B cell (primary cell): ENCODE measurements at regions not wholly inside any gene's neighbourhood (a gene's known extent, or its start where the extent isn't known, plus 50 kb on each side); places are given as distances from the start of the nearest gene placed in this dataset.

Experiments
- ATAC-seq: fragments of 200-7000 bp; cut with Tn5 transposase; one replicate; pipeline ENCODE4 v1.10.0; 2021; ENCODE audit warnings: low read depth, mild to moderate bottlenecking, moderate number of reproducible peaks, moderate library complexity
- CTCF ChIA-PET: fragments of 350-600 bp; sonication (Branson Sonifier 250); formaldehyde crosslinking; loops from one replicate; lab custom pipeline; 2021; ENCODE audit warnings: antibody characterized with exemption, inconsistent platforms; lab: Charles Lee
- POLR2A ChIA-PET: fragments of 350-600 bp; sonication (Branson Sonifier 250); formaldehyde crosslinking; loops from one replicate; lab custom pipeline; 2021; ENCODE audit warnings: antibody characterized with exemption; lab: Charles Lee
- DNase-seq: peaks from one replicate; pipeline ENCODE4 v3.0.0; 2013
- H2AFZ ChIP-seq: 2 replicates; pipeline ENCODE4 v1.6.1; 2012; ENCODE audit warnings: mild to moderate bottlenecking, low read depth, low read length; ENCODE audit not compliant: insufficient read depth, poor library complexity, severe bottlenecking
- H3K27ac ChIP-seq, 2 donors: 1 replicate in 1 of 2; 2 replicates in 1 of 2; pipeline ENCODE4 v1.5.1; 2012 to 2013; ENCODE audit warnings: low read length in 2 of 2, mild to moderate bottlenecking in 2 of 2, moderate library complexity in 1 of 2
- H3K27me3 ChIP-seq, 4 experiments: fragments of 200-600 bp in 1 of 4; sonication (generic) in 1 of 4; replicated peaks in 1 of 4; 1 replicate in 2 of 4; 2 replicates in 2 of 4; pipeline versions ENCODE4 v1.6.1 to v1.7.0; 2013 to 2016; ENCODE audit warnings: low read length in 3 of 4, mild to moderate bottlenecking in 2 of 4, mixed read lengths in 1 of 4, moderate library complexity in 1 of 4; ENCODE audit not compliant: insufficient read depth in 4 of 4, control insufficient read depth in 3 of 4; ENCODE audit errors: control extremely low read depth in 1 of 4
- H3K36me3 ChIP-seq, 2 experiments: replicated peaks in 1 of 2; 1 replicate in 1 of 2; 2 replicates in 1 of 2; pipeline versions ENCODE4 v1.6.1 to v1.7.1; 2013; ENCODE audit warnings: low read length in 1 of 2; ENCODE audit not compliant: insufficient read depth in 2 of 2, control insufficient read depth in 1 of 2; ENCODE audit errors: control extremely low read depth in 1 of 2, extremely low read depth in 1 of 2
- H3K4me1 ChIP-seq, 2 donors: fragments of 200-600 bp in 1 of 2; sonication (generic) in 1 of 2; 1 replicate in 1 of 2; 2 replicates in 1 of 2; pipeline versions ENCODE4 v1.5.1 to v1.6.1; 2013 to 2017; ENCODE audit warnings: low read length in 2 of 2; ENCODE audit not compliant: control insufficient read depth in 2 of 2, insufficient read depth in 2 of 2
- H3K4me2 ChIP-seq: replicated peaks from 2 replicates; pipeline ENCODE3; 2012; ENCODE audit warnings: mild to moderate bottlenecking, low read depth, low read length; ENCODE audit not compliant: poor library complexity, severe bottlenecking
- H3K4me3 ChIP-seq, 5 experiments: fragments of 200-600 bp in 1 of 5; sonication (generic) in 1 of 5; 1 replicate in 3 of 5; 2 replicates in 2 of 5; pipeline versions ENCODE4 v1.5.1 to v1.7.0; 2011 to 2016; ENCODE audit warnings: low read length in 4 of 5, mild to moderate bottlenecking in 4 of 5, low read depth in 2 of 5, control low read depth in 1 of 5, moderate library complexity in 1 of 5; ENCODE audit not compliant: insufficient read depth in 1 of 5; ENCODE audit errors: control extremely low read depth in 1 of 5, extremely low read depth in 1 of 5
- H3K79me2 ChIP-seq: fragments of 200-600 bp; sonication (generic); one replicate; pipeline ENCODE4 v1.6.0; 2016; ENCODE audit warnings: low read length; ENCODE audit not compliant: control insufficient read depth, insufficient read depth
- H3K9ac ChIP-seq: fragments of 200-600 bp; sonication (generic); 2 replicates; pipeline ENCODE4 v1.6.1; 2017; ENCODE audit warnings: mild to moderate bottlenecking, low read length, moderate library complexity
- H3K9me3 ChIP-seq, 3 donors: one replicate each; pipeline versions ENCODE4 v1.6.1 to v1.7.1; 2013; ENCODE audit warnings: low read length in 2 of 3; ENCODE audit not compliant: control insufficient read depth in 2 of 3, insufficient read depth in 1 of 3; ENCODE audit errors: control extremely low read depth in 1 of 3
- H4K20me1 ChIP-seq: 2 replicates; pipeline ENCODE4 v1.6.0; 2012; ENCODE audit warnings: mild to moderate bottlenecking, low read length; ENCODE audit not compliant: insufficient read depth, control insufficient read depth, poor library complexity, severe bottlenecking
- H3K27ac Mint-ChIP-seq: one replicate; pipeline ENCODE4 v1.8.0; 2021; ENCODE audit warnings: mixed read lengths
- H3K27me3 Mint-ChIP-seq: one replicate; pipeline ENCODE4 v1.8.0; 2021; ENCODE audit warnings: mixed read lengths
- H3K4me1 Mint-ChIP-seq: one replicate; pipeline ENCODE4 v1.8.0; 2021; ENCODE audit warnings: mixed read lengths
- H3K4me3 Mint-ChIP-seq: one replicate; pipeline ENCODE4 v1.8.0; 2021; ENCODE audit warnings: mixed read lengths
- H3K9me3 Mint-ChIP-seq: one replicate; pipeline ENCODE4 v1.8.0; 2022; ENCODE audit warnings: mixed read lengths; ENCODE audit not compliant: insufficient read depth
- EZH2 ChIP-seq: IDR thresholded peaks from 2 replicates; pipeline ENCODE4 v1.6.1; 2012; ENCODE audit warnings: borderline replicate concordance, low read depth, mild to moderate bottlenecking, moderate library complexity, low read length; ENCODE audit not compliant: insufficient read depth, poor library complexity, severe bottlenecking
- WGBS: methylation state at CpG from one replicate; pipeline ENCODE4 v1.1.5; 2013; ENCODE audit warnings: missing lambda C conversion rate; ENCODE audit not compliant: insufficient coverage; 5-methylcytosine and 5-hydroxymethylcytosine counted together
- intact Hi-C: fragments of 100-400 bp; cut with micrococcal nuclease; formaldehyde crosslinking; loops from one replicate; pipeline ENCODE4 v1.10.0; 2022
- TF ChIP-seq, protein P1 (sequence below): fragments of 200-600 bp; IDR thresholded peaks from one replicate; pipeline ENCODE4 v1.8.0; 2022; ENCODE audit warnings: antibody characterized with exemption, mild to moderate bottlenecking

DNA sequence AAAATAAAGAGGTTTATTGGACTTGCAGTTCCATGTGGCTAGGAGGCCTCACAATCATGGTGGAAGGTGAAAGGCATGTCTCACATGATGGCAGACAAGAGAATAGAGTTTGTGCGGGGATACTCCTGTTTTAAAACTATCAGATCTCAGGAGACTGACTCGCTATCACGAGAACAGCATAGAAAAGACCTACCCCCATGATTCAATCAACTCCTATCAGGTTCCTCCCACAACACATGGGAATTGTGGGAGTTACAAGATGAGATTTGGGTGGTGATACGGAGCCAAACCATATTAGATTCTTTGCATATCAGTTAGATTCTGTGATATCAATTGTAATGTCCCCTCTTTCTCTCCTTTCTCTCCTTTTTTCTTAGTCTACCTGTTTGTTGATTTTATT lies 1178.7 kb upstream of the LRRTM1 start:
- peaks cover 3% of the 10 kb centered on the region for H3K9me3 Mint-ChIP-seq
- Histone ChIP-seq H3K4me1 (no peaks in the 10 kb centered on the region), H3K27me3 (no peaks in the 10 kb centered on the region), H3K4me3 (no peak overlapping the region), H4K20me1 (no peaks in the 10 kb centered on the region), H3K27ac (no peak overlapping the region), H3K9me3 (peaks cover 0 to 12% (median 0%) of the 10 kb centered on the region in 3 donors), H3K4me2 (no peak overlapping the region), H3K9ac (no peak overlapping the region), H3K79me2 (no peaks in the 10 kb centered on the region), H2AFZ (no peak overlapping the region), H3K36me3 (no peaks in the 10 kb centered on the region)
- ATAC-seq, result no peak
- no peak for DNase-seq
- no peak overlapping the region for H3K27ac Mint-ChIP-seq
- no CpG with 5 or more reads among the region's 4 CpGs for WGBS
- TF ChIP-seq, protein P1, sequence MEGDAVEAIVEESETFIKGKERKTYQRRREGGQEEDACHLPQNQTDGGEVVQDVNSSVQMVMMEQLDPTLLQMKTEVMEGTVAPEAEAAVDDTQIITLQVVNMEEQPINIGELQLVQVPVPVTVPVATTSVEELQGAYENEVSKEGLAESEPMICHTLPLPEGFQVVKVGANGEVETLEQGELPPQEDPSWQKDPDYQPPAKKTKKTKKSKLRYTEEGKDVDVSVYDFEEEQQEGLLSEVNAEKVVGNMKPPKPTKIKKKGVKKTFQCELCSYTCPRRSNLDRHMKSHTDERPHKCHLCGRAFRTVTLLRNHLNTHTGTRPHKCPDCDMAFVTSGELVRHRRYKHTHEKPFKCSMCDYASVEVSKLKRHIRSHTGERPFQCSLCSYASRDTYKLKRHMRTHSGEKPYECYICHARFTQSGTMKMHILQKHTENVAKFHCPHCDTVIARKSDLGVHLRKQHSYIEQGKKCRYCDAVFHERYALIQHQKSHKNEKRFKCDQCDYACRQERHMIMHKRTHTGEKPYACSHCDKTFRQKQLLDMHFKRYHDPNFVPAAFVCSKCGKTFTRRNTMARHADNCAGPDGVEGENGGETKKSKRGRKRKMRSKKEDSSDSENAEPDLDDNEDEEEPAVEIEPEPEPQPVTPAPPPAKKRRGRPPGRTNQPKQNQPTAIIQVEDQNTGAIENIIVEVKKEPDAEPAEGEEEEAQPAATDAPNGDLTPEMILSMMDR, result no peak
- no peak for TF ChIP-seq EZH2
- CTCF ChIA-PET, result no interaction called here
- no peaks in the 10 kb centered on the region for H3K27me3 Mint-ChIP-seq
- H3K4me1 Mint-ChIP-seq, result no peaks in the 10 kb centered on the region
- no peak overlapping the region for H3K4me3 Mint-ChIP-seq
- intact Hi-C loops, result no loop called here
- POLR2A ChIA-PET, result no interaction called here

DNA sequence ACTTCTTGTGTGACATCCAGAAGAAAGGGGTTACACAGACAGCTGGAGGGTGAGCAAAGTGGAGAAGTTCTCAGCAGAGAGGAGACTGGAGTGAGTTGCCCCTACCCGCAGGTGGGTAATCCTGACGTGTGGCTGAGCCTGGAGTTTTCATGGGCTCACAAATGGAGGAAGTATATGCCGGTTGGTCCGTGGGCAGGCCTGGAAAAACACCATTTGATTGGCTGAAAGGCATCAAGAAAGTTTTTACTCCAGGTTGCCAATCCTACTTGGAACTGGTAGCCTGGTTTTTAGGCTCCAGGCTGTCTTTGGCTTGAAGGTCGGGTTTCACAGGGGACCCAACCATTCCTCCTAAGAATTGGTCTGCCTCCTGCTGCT lies 1177.4 kb upstream of the LRRTM1 start:
- ATAC-seq (no peak), DNase-seq (no peak)
- intact Hi-C loops, result no loop called here
- 85% methylated on average over 5 of the region's 5 CpGs for WGBS
- H2AFZ ChIP-seq, result no peak overlapping the region
- H3K4me2 ChIP-seq, result no peak overlapping the region
- H3K4me3 ChIP-seq, result no peak overlapping the region
- H3K79me2 ChIP-seq, result no peaks in the 10 kb centered on the region
- ChIA-PET POLR2A (no interaction called here), CTCF (no interaction called here)
- H3K4me1 Mint-ChIP-seq, result no peaks in the 10 kb centered on the region
- H3K9me3 Mint-ChIP-seq, result peaks cover 6% of the 10 kb centered on the region
- H3K27ac ChIP-seq, result no peak overlapping the region
- TF ChIP-seq, protein P1, result no peak
- TF ChIP-seq EZH2, result no peak
- H4K20me1 ChIP-seq, result no peaks in the 10 kb centered on the region
- H3K27ac Mint-ChIP-seq, result no peak overlapping the region
- no peaks in the 10 kb centered on the region for H3K27me3 Mint-ChIP-seq
- H3K4me3 Mint-ChIP-seq, result no peak overlapping the region
- H3K9me3 ChIP-seq, result peaks cover 0 to 15% (median 0%) of the 10 kb centered on the region in 3 donors
- H3K9ac ChIP-seq, result no peak overlapping the region
- H3K27me3 ChIP-seq, result no peaks in the 10 kb centered on the region
- no peaks in the 10 kb centered on the region for H3K4me1 ChIP-seq
- no peaks in the 10 kb centered on the region for H3K36me3 ChIP-seq
